ENCODE measurements at regions not wholly inside any gene's neighbourhood (a gene's known extent, or its start where the extent isn't known, plus 50 kb on each side); places are given as distances from the start of the nearest gene placed in this dataset.

DNA sequence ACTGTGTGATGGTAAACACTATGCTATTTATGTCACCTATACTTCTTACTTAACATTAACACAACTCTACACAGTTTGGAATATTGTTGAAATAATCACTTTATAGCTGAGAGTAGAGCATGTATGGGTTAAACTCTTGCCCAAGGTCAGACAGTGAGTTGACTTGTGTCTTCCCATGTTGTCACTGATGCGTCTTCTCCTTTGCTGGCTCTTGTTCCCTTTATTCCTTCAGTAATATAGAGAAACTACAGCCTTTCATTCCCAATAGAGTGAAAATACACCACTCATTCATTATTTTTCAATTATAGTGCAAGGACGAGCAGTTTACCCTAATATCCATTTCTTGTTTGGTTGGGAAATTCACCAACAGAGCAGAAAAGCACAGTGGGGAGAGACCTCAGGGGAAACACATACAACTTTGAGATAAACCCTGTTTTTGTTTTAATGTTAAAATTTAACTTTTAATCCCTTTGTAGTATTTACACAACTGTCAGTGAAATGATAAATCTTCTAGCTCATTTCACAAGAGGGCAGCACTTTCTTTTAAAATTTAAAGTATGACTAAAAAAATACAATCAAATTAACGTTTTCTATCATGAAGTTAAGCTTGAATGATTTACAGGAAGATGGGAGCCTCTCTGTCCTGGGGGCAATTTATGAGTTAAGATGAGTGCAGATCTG is 363.0 kb downstream of the UTRN start (continued):
- TF ChIP-seq, protein P1, sequence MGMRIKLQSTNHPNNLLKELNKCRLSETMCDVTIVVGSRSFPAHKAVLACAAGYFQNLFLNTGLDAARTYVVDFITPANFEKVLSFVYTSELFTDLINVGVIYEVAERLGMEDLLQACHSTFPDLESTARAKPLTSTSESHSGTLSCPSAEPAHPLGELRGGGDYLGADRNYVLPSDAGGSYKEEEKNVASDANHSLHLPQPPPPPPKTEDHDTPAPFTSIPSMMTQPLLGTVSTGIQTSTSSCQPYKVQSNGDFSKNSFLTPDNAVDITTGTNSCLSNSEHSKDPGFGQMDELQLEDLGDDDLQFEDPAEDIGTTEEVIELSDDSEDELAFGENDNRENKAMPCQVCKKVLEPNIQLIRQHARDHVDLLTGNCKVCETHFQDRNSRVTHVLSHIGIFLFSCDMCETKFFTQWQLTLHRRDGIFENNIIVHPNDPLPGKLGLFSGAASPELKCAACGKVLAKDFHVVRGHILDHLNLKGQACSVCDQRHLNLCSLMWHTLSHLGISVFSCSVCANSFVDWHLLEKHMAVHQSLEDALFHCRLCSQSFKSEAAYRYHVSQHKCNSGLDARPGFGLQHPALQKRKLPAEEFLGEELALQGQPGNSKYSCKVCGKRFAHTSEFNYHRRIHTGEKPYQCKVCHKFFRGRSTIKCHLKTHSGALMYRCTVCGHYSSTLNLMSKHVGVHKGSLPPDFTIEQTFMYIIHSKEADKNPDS (CRISPR knock-in tag; IDR thresholded peaks at IDR 0.05) = no peak
- TF ChIP-seq ZNF589 (CRISPR knock-in tag; conservative IDR thresholded peaks at IDR 0.05) = no peak
- TF ChIP-seq, protein P2, sequence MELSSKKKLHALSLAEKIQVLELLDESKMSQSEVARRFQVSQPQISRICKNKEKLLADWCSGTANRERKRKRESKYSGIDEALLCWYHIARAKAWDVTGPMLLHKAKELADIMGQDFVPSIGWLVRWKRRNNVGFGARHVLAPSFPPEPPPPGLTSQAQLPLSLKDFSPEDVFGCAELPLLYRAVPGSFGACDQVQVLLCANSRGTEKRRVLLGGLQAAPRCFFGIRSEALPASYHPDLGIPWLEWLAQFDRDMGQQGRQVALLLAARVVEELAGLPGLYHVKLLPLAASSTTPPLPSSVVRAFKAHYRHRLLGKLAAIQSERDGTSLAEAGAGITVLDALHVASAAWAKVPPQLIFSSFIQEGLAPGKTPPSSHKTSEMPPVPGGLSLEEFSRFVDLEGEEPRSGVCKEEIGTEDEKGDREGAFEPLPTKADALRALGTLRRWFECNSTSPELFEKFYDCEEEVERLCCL (CRISPR knock-in tag; IDR thresholded peaks at IDR 0.05; ENCODE audit: borderline replicate concordance) = no peak
- TF ChIP-seq ZNF614 (CRISPR knock-in tag; IDR thresholded peaks at IDR 0.05; ENCODE audit: borderline replicate concordance) = 0 out of 2 replicates have a peak, but pooled peaks have one; percentile 25
- no peak for TF ChIP-seq ZNF3 (CRISPR knock-in tag; IDR thresholded peaks at IDR 0.05)
- no peak for TF ChIP-seq FOXC1 (CRISPR knock-in tag; IDR thresholded peaks at IDR 0.05; ENCODE audit: borderline replicate concordance)
- TF ChIP-seq POLR2A (IDR thresholded peaks at IDR 0.05; ENCODE audit: insufficient read depth in 1 of 2, low read depth in 2 of 2, low read length in 2 of 2) = no peak
- TF ChIP-seq CEBPB (IDR thresholded peaks at IDR 0.05; ENCODE audit: borderline replicate concordance, low read depth, low read length) = peak; percentile 71
- no peak for TF ChIP-seq ATF7 (IDR thresholded peaks at IDR 0.05)
- TF ChIP-seq ATF7 (CRISPR knock-in tag; IDR thresholded peaks at IDR 0.05) = no peak
- TF ChIP-seq, protein P3, sequence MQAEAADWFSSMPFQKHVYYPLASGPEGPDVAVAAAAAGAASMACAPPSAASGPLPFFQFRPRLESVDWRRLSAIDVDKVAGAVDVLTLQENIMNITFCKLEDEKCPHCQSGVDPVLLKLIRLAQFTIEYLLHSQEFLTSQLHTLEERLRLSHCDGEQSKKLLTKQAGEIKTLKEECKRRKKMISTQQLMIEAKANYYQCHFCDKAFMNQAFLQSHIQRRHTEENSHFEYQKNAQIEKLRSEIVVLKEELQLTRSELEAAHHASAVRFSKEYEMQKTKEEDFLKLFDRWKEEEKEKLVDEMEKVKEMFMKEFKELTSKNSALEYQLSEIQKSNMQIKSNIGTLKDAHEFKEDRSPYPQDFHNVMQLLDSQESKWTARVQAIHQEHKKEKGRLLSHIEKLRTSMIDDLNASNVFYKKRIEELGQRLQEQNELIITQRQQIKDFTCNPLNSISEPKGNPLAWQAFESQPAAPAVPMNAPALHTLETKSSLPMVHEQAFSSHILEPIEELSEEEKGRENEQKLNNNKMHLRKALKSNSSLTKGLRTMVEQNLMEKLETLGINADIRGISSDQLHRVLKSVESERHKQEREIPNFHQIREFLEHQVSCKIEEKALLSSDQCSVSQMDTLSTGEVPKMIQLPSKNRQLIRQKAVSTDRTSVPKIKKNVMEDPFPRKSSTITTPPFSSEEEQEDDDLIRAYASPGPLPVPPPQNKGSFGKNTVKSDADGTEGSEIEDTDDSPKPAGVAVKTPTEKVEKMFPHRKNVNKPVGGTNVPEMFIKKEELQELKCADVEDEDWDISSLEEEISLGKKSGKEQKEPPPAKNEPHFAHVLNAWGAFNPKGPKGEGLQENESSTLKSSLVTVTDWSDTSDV (CRISPR knock-in tag; IDR thresholded peaks at IDR 0.05) = no peak
- TF ChIP-seq ZNF282 (IDR thresholded peaks at IDR 0.05; ENCODE audit: partially characterized antibody) = no peak
- TF ChIP-seq TOE1 (CRISPR knock-in tag; IDR thresholded peaks at IDR 0.05) = no peak
- TF ChIP-seq ZBTB8A (CRISPR knock-in tag; IDR thresholded peaks at IDR 0.05; ENCODE audit: borderline replicate concordance, low read depth) = no peak
- TF ChIP-seq MTF1 (CRISPR knock-in tag; IDR thresholded peaks at IDR 0.05) = no peak
- TF ChIP-seq, protein P4, sequence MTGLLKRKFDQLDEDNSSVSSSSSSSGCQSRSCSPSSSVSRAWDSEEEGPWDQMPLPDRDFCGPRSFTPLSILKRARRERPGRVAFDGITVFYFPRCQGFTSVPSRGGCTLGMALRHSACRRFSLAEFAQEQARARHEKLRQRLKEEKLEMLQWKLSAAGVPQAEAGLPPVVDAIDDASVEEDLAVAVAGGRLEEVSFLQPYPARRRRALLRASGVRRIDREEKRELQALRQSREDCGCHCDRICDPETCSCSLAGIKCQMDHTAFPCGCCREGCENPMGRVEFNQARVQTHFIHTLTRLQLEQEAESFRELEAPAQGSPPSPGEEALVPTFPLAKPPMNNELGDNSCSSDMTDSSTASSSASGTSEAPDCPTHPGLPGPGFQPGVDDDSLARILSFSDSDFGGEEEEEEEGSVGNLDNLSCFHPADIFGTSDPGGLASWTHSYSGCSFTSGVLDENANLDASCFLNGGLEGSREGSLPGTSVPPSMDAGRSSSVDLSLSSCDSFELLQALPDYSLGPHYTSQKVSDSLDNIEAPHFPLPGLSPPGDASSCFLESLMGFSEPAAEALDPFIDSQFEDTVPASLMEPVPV (CRISPR knock-in tag; IDR thresholded peaks at IDR 0.05) = no peak
- 0 out of 2 replicates have a peak, but pooled peaks have one; percentile 52 for TF ChIP-seq GFI1 (CRISPR knock-in tag; IDR thresholded peaks at IDR 0.05; ENCODE audit: borderline replicate concordance)
- no peak for TF ChIP-seq ZNF350 (CRISPR knock-in tag; IDR thresholded peaks at IDR 0.05; ENCODE audit: borderline replicate concordance, low read depth)
- no peak for TF ChIP-seq ZNF567 (CRISPR knock-in tag; IDR thresholded peaks at IDR 0.05; ENCODE audit: borderline replicate concordance)
- TF ChIP-seq, protein P5, sequence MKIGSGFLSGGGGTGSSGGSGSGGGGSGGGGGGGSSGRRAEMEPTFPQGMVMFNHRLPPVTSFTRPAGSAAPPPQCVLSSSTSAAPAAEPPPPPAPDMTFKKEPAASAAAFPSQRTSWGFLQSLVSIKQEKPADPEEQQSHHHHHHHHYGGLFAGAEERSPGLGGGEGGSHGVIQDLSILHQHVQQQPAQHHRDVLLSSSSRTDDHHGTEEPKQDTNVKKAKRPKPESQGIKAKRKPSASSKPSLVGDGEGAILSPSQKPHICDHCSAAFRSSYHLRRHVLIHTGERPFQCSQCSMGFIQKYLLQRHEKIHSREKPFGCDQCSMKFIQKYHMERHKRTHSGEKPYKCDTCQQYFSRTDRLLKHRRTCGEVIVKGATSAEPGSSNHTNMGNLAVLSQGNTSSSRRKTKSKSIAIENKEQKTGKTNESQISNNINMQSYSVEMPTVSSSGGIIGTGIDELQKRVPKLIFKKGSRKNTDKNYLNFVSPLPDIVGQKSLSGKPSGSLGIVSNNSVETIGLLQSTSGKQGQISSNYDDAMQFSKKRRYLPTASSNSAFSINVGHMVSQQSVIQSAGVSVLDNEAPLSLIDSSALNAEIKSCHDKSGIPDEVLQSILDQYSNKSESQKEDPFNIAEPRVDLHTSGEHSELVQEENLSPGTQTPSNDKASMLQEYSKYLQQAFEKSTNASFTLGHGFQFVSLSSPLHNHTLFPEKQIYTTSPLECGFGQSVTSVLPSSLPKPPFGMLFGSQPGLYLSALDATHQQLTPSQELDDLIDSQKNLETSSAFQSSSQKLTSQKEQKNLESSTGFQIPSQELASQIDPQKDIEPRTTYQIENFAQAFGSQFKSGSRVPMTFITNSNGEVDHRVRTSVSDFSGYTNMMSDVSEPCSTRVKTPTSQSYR (CRISPR knock-in tag; IDR thresholded peaks at IDR 0.05; ENCODE audit: borderline replicate concordance) = no peak

Measured in HepG2 (cell line).